LNCAP (cell line): ENCODE measurements at regions not wholly inside any gene's neighbourhood (a gene's known extent, or its start where the extent isn't known, plus 50 kb on each side); places are given as distances from the start of the nearest gene placed in this dataset.

ENCODE experiments used
- CTCF ChIP-seq: fragments of 450-650 bp; IDR thresholded peaks from 2 replicates; pipeline ENCODE4 v1.5.1; 2017; ENCODE audit warnings: mild to moderate bottlenecking

GRCh38 chr10:57300718-57301117, 939.7 kb upstream of the ZWINT start:
- TF ChIP-seq CTCF: no peak

GRCh38 chr10:57294698-57295097, 933.6 kb upstream of the ZWINT start:
- TF ChIP-seq CTCF: no peak

GRCh38 chr10:57288754-57289153, 927.7 kb upstream of the ZWINT start:
- TF ChIP-seq CTCF: no peak

- TF ChIP-seq CTCF: no peak
Observed at GRCh38 chr10:57262892-57263291, 901.8 kb upstream of the ZWINT start.

GRCh38 chr10:57260175-57260574, 899.1 kb upstream of the ZWINT start:
- TF ChIP-seq CTCF: no peak

GRCh38 chr10:57249615-57250281, 888.7 kb upstream of the ZWINT start:
- TF ChIP-seq CTCF: no peak

GRCh38 chr10:57247271-57247670, 886.2 kb upstream of the ZWINT start:
- TF ChIP-seq CTCF: no peak

- TF ChIP-seq CTCF: no peak
Observed at GRCh38 chr10:57225920-57226319, 864.9 kb upstream of the ZWINT start.
